SK-N-MC (cell line): ENCODE measurements at regions not wholly inside any gene's neighbourhood (a gene's known extent, or its start where the extent isn't known, plus 50 kb on each side); places are given as distances from the start of the nearest gene placed in this dataset.

Source experiments
- EZH2 ChIP-seq: fragments of 200-600 bp; sonication (generic); IDR thresholded peaks from one replicate; pipeline ENCODE4 v1.6.1; 2017; ENCODE audit warnings: antibody characterized with exemption
- POLR2AphosphoS5 ChIP-seq: IDR thresholded peaks from 2 replicates; pipeline ENCODE4 v1.6.1; 2012; ENCODE audit warnings: mild to moderate bottlenecking, low read depth, low read length, borderline replicate concordance

- TF ChIP-seq POLR2AphosphoS5 (no peak), EZH2 (no peak)
These were observed 302.4 kb upstream of the TMTC4 start for GRCh38 chr13:100976993-100977392.
